Small intestine (tissue), 7 donors: ENCODE measurements at regions not wholly inside any gene's neighbourhood (a gene's known extent, or its start where the extent isn't known, plus 50 kb on each side); places are given as distances from the start of the nearest gene placed in this dataset.

Source experiments
- DNase-seq, 2 donors: peaks; one replicate each; pipeline versions ENCODE4 v3.0.0 to v3.0.0-alpha.2; 2013
- FAIRE-seq: peaks from 2 replicates; lab custom pipeline; 2012; peaks lifted over from hg19 to GRCh38; lab: Jason Lieb, UNC
- H3K27ac ChIP-seq, 3 donors: one replicate each; pipeline ENCODE4 v1.5.1; 2013; ENCODE audit warnings: low read length in 2 of 3, mild to moderate bottlenecking in 2 of 3, control low read depth in 1 of 3, inconsistent platforms in 1 of 3, low read depth in 1 of 3, moderate library complexity in 1 of 3
- H3K27me3 ChIP-seq, 3 donors: one replicate each; pipeline ENCODE4 v1.6.1; 2013; ENCODE audit warnings: low read length in 3 of 3, inconsistent platforms in 1 of 3; ENCODE audit not compliant: control insufficient read depth in 3 of 3, insufficient read depth in 3 of 3
- H3K36me3 ChIP-seq, 3 donors: one replicate each; pipeline ENCODE4 v1.6.1; 2013; ENCODE audit warnings: low read length in 3 of 3, inconsistent platforms in 1 of 3, low read depth in 1 of 3, mild to moderate bottlenecking in 1 of 3, moderate library complexity in 1 of 3; ENCODE audit not compliant: control insufficient read depth in 3 of 3, insufficient read depth in 2 of 3
- H3K4me1 ChIP-seq, 3 donors: one replicate each; pipeline ENCODE4 v1.6.1; 2013; ENCODE audit warnings: low read length in 2 of 3, inconsistent platforms in 1 of 3, low read depth in 1 of 3, mild to moderate bottlenecking in 1 of 3, moderate library complexity in 1 of 3; ENCODE audit not compliant: control insufficient read depth in 3 of 3, insufficient read depth in 2 of 3
- H3K4me3 ChIP-seq, 3 donors: one replicate each; pipeline ENCODE4 v1.5.1; 2013; ENCODE audit warnings: low read length in 3 of 3, control low read depth in 1 of 3, inconsistent platforms in 1 of 3, low read depth in 1 of 3, mild to moderate bottlenecking in 1 of 3, moderate library complexity in 1 of 3
- H3K9me3 ChIP-seq, 2 donors: one replicate each; pipeline ENCODE4 v1.6.1; 2013; ENCODE audit warnings: low read depth in 1 of 2, low read length in 1 of 2; ENCODE audit not compliant: control insufficient read depth in 2 of 2, insufficient read depth in 1 of 2
- WGBS, 3 donors: extraction: QIAGEN DNeasy Blood & Tissue Kit; methylation state at CpG; one replicate each; pipeline ENCODE4 v1.1.7; 2013; 5-methylcytosine and 5-hydroxymethylcytosine counted together
- donor health status: healthy with polysubstance abuse.
- donor health status: control.
- donor health status: control.
- donor health status: Bipolar disorder and iron deficiency.
- donor health status: healthy.

- Histone ChIP-seq H3K36me3 (peaks cover 0 to 2% (median 0%) of the 10 kb centered on the region in 3 donors), H3K27ac (no peak overlapping the region)
- WGBS, 3 donors: 47 to 53% (median 51%) methylated on average over 2 of the region's 2 CpGs
Observed at GRCh38 chr12:43011383-43011926, 421.9 kb upstream of the PRICKLE1 start.

GRCh38 chr12:43009846-43010240 lies 420.3 kb upstream of the PRICKLE1 start:
- Histone ChIP-seq H3K27ac (no peak overlapping the region), H3K4me3 (no peak overlapping the region), H3K36me3 (no peaks in the 10 kb centered on the region), H3K27me3 (no peaks in the 10 kb centered on the region), H3K4me1 (no peaks in the 10 kb centered on the region), H3K9me3 (no peaks in the 10 kb centered on the region)
- DNase-seq (no peak), FAIRE-seq (no peak)

More at GRCh38 chr12:43011383-43011926, 421.9 kb upstream of the PRICKLE1 start:
- no peak overlapping the region for H3K4me3 ChIP-seq
- H3K27me3 ChIP-seq: no peaks in the 10 kb centered on the region
- H3K4me1 ChIP-seq: no peaks in the 10 kb centered on the region
- no peak for DNase-seq
- no peak for FAIRE-seq
- H3K9me3 ChIP-seq: peaks cover 0 to 7% of the 10 kb centered on the region in 2 donors

GRCh38 chr12:43008953-43009845 lies 419.7 kb upstream of the PRICKLE1 start:
- no peak for DNase-seq
- H3K9me3 ChIP-seq: no peaks in the 10 kb centered on the region
- H3K27me3 ChIP-seq: no peaks in the 10 kb centered on the region
- no peaks in the 10 kb centered on the region for H3K36me3 ChIP-seq
- no peak for FAIRE-seq
- WGBS, 3 donors: 74 to 77% (median 77%) methylated on average over 2 of the region's 2 CpGs
- H3K4me3 ChIP-seq: no peak overlapping the region
- H3K4me1 ChIP-seq: no peaks in the 10 kb centered on the region
- no peak overlapping the region for H3K27ac ChIP-seq

GRCh38 chr12:43004908-43005307 lies 415.4 kb upstream of the PRICKLE1 start:
- H3K4me1 ChIP-seq: no peaks in the 10 kb centered on the region
- H3K9me3 ChIP-seq: no peaks in the 10 kb centered on the region
- DNase-seq (no peak), FAIRE-seq (no peak)
- no peak overlapping the region for H3K4me3 ChIP-seq
- no peaks in the 10 kb centered on the region for H3K36me3 ChIP-seq
- 54 to 62% (median 56%) methylated on average over 6 of the region's 6 CpGs for WGBS, 3 donors
- no peak overlapping the region for H3K27ac ChIP-seq
- no peaks in the 10 kb centered on the region for H3K27me3 ChIP-seq

GRCh38 chr12:43004141-43004540 lies 414.6 kb upstream of the PRICKLE1 start:
- no peak for FAIRE-seq
- H3K9me3 ChIP-seq: no peaks in the 10 kb centered on the region
- H3K4me1 ChIP-seq: no peaks in the 10 kb centered on the region
- DNase-seq: no peak
- H3K27ac ChIP-seq: no peak overlapping the region
- H3K4me3 ChIP-seq: no peak overlapping the region
- no peaks in the 10 kb centered on the region for H3K27me3 ChIP-seq
- WGBS, 3 donors: 88 to 97% (median 92%) methylated on average over 2 of the region's 2 CpGs
- H3K36me3 ChIP-seq: no peaks in the 10 kb centered on the region

- no peak for DNase-seq
- Histone ChIP-seq H3K9me3 (no peaks in the 10 kb centered on the region), H3K4me3 (no peak overlapping the region), H3K27me3 (no peaks in the 10 kb centered on the region), H3K36me3 (no peaks in the 10 kb centered on the region), H3K27ac (no peak overlapping the region), H3K4me1 (no peaks in the 10 kb centered on the region)
- FAIRE-seq: no peak
- WGBS, 3 donors: 13 to 23% (median 13%) methylated on average over 2 of the region's 2 CpGs
Observed at GRCh38 chr12:42996869-42997431, 407.4 kb upstream of the PRICKLE1 start.

GRCh38 chr12:42992826-42993225 lies 403.3 kb upstream of the PRICKLE1 start:
- Histone ChIP-seq H3K4me1 (no peaks in the 10 kb centered on the region), H3K27me3 (no peaks in the 10 kb centered on the region), H3K27ac (no peak overlapping the region), H3K36me3 (no peaks in the 10 kb centered on the region), H3K9me3 (no peaks in the 10 kb centered on the region), H3K4me3 (no peak overlapping the region)
- FAIRE-seq (no peak), DNase-seq (no peak)
- 85 to 93% (median 91%) methylated on average over 2 of the region's 2 CpGs for WGBS, 3 donors

- H3K9me3 ChIP-seq: no peaks in the 10 kb centered on the region
- H3K27ac ChIP-seq: no peak overlapping the region
- DNase-seq (no peak), FAIRE-seq (no peak)
- no peaks in the 10 kb centered on the region for H3K4me1 ChIP-seq
- H3K4me3 ChIP-seq: no peak overlapping the region
- H3K36me3 ChIP-seq: no peaks in the 10 kb centered on the region
- no peaks in the 10 kb centered on the region for H3K27me3 ChIP-seq
Observed at GRCh38 chr12:42990387-42990786, 400.8 kb upstream of the PRICKLE1 start.
